ENCODE measurements at regions not wholly inside any gene's neighbourhood (a gene's known extent, or its start where the extent isn't known, plus 50 kb on each side); places are given as distances from the start of the nearest gene placed in this dataset.

- no peak for DNase-seq (ENCODE audit: low read depth in 2 of 2)
Measured at GRCh38 chr10:85008488-85009184, 680.2 kb downstream of the CCSER2 start.

GRCh38 chr10:85012305-85012704 lies 683.9 kb downstream of the CCSER2 start:
- no peak for DNase-seq (ENCODE audit: low read depth in 2 of 2)

GRCh38 chr10:85026878-85027467 lies 698.6 kb downstream of the CCSER2 start:
- no peak for DNase-seq (ENCODE audit: low read depth in 2 of 2)

GRCh38 chr10:85032981-85033380 lies 704.6 kb downstream of the CCSER2 start:
- no peak for DNase-seq (ENCODE audit: low read depth in 2 of 2)

GRCh38 chr10:85036661-85037060 lies 708.3 kb downstream of the CCSER2 start:
- DNase-seq (ENCODE audit: low read depth in 2 of 2), result no peak

- no peak for DNase-seq (ENCODE audit: low read depth in 2 of 2)
Measured at GRCh38 chr10:85039311-85039710, 710.9 kb downstream of the CCSER2 start.

GRCh38 chr10:85043207-85043606 lies 714.8 kb downstream of the CCSER2 start:
- no peak for DNase-seq (ENCODE audit: low read depth in 2 of 2)

- no peak for DNase-seq (ENCODE audit: low read depth in 2 of 2)
Measured at GRCh38 chr10:85045046-85045445, 716.7 kb downstream of the CCSER2 start.

- no peak for DNase-seq (ENCODE audit: low read depth in 2 of 2)
Measured at GRCh38 chr10:85047170-85047834, 718.9 kb downstream of the CCSER2 start.

GRCh38 chr10:85047979-85048378 lies 719.6 kb downstream of the CCSER2 start:
- no peak for DNase-seq (ENCODE audit: low read depth in 2 of 2)

- DNase-seq (ENCODE audit: low read depth in 2 of 2), result no peak
Measured at GRCh38 chr10:85048644-85049043, 720.3 kb downstream of the CCSER2 start.

GRCh38 chr10:85060944-85061343 lies 732.6 kb downstream of the CCSER2 start:
- DNase-seq (ENCODE audit: low read depth in 2 of 2), result no peak

- DNase-seq (ENCODE audit: low read depth in 2 of 2), result no peak
Measured at GRCh38 chr10:85061401-85061800, 733.0 kb downstream of the CCSER2 start.

- no peak for DNase-seq (ENCODE audit: low read depth in 2 of 2)
Measured at GRCh38 chr10:85067955-85068354, 739.6 kb downstream of the CCSER2 start.

- DNase-seq (ENCODE audit: low read depth in 2 of 2), result no peak
Measured at GRCh38 chr10:85080934-85081333, 752.5 kb downstream of the CCSER2 start.

GRCh38 chr10:85098835-85099521 lies 770.6 kb downstream of the CCSER2 start:
- no peak for DNase-seq (ENCODE audit: low read depth in 2 of 2)

GRCh38 chr10:85100495-85100894 lies 772.1 kb downstream of the CCSER2 start:
- DNase-seq (ENCODE audit: low read depth in 2 of 2), result no peak

GRCh38 chr10:85105614-85106255 lies 777.3 kb downstream of the CCSER2 start:
- DNase-seq (ENCODE audit: low read depth in 2 of 2), result no peak

- no peak for DNase-seq (ENCODE audit: low read depth in 2 of 2)
Measured at GRCh38 chr10:85111271-85111670, 782.9 kb downstream of the CCSER2 start.

GRCh38 chr10:85124603-85125051 lies 796.2 kb downstream of the CCSER2 start:
- no peak for DNase-seq (ENCODE audit: low read depth in 2 of 2)

GRCh38 chr10:85137253-85137652 lies 808.9 kb downstream of the CCSER2 start:
- DNase-seq (ENCODE audit: low read depth in 2 of 2), result no peak

- DNase-seq (ENCODE audit: low read depth in 2 of 2), result no peak
Measured at GRCh38 chr10:85138046-85138445, 809.7 kb downstream of the CCSER2 start.

All from stimulated activated CD8-positive, alpha-beta memory T cell treated with anti-CD3 and anti-CD28 coated beads, Interleukin-2, amount 100 ng/mL, for 48 hours (primary cell).